HG03108 (cell line): ENCODE measurements at regions not wholly inside any gene's neighbourhood (a gene's known extent, or its start where the extent isn't known, plus 50 kb on each side); places are given as distances from the start of the nearest gene placed in this dataset.
"Not testable (repeated sequence)": the region's sequence is repeated elsewhere in the genome, so short reads cannot be mapped to it uniquely, and the experiment has no call there.

Experiments used
- ATAC-seq: cut with Tn5 transposase; IDR thresholded peaks from one replicate; pipeline ENCODE4 v1.9.1; 2021; ENCODE audit warnings: moderate library complexity; ENCODE audit not compliant: unreplicated experiment

DNA sequence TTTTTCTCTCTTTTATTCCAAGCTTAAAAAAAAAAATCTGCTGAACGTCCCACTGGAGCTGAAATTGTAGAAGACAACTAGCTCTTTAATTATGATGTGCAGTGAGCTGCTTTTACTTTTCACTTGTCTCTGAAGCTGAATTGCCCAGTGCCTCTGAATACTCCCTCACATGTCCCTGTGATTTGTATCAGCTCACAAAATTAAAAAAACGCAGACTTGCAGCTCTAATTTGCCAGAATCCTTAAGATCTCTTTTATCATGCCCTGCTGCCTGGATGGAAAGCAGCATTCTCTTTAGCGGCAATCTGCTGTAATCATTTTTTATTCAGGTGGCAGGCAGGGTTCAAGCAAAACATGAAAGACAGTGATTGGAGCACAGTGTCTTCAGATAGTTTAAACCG, 443.8 kb upstream of the SPTLC3 start:
- ATAC-seq = no peak

DNA sequence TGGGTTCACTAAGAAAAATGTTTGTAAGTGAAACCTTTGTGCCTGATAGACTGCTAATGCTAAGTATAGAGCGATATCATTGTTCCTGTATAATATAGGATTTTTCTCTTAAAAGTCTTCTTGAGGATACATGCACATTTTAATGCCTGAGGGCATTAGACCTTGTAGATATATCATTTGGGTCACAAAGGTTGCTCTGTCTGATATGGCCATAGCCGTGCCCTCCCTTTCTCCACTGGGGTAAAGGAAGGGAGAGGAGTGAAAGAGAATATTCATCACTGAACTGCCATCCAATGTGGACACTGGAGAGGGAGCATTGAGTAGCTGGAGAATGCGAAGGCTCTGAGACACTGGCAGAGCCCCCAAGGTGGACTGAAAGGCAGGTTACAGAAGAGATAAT, 442.2 kb upstream of the SPTLC3 start:
- no peak for ATAC-seq

DNA sequence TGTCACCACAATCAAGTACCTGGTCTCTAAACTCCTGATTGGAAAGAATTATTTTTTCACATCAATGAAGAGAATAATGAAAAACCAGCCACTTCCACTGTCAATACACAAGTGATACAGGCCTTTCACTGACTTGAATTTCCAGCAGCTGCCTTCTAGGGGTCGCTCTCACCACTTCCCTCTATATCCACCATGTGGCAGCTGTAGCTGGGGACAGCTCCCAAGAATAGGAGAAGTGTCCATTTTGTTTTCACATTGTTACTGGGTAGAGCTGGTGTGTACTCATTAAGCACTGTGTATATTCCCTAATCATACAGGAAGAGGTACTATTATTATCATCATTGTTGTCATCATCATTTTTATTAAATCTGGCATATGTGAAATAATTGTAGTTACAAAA, 438.4 kb upstream of the SPTLC3 start:
- ATAC-seq = no peak

DNA sequence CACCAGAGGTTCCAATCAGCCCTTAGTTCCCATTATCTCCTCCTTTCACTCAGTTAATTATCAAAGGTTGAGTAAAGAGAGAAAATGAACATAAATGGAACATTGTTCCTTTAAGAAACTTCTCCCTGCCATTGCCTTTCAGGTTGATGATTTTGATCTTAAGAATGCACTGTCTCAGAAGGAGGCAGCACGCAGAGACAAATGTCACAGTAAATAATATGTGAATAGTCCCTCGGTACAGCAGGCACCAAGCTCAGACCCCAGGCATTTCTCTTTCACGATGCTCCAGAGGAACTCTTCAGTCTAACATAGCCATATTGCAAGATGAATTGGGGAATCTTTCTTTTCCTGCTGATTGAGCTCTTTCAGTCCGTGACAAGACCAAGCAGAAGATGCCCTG, 435.3 kb upstream of the SPTLC3 start:
- no peak for ATAC-seq

DNA sequence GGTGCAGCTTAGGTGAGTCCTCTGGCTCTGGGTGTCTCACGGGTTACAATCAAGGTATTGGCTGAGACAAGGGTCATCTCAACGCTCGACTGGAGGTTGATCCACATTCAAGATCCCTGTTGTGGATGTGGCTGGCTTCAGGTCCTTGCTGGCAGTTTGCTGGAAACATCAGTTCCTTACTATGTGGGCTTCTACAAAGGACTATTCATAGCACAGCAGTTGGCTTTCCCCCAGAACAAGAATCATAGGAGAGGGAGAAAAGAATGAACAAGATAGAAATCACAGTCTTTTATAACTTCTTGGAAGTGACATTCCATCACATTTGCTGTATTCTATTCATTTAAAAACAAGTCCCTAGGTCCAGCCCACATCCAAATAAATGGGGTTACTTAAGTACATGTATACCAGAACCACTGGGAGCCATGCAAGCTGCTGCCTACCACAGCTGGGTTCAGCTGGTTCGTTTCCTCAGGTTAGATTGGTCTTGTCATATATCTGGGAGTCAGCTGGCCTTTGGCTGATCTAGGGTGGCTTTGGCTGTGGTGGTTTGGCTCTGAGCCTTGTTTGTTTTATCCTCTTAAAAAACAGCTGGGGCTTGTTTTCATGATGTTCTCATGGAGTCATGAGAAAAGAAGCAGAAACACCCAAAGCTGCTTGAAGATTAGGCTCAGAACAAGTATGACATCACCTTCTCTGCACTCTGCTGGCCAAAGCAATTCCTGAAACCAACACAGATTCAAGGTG, 433.2 kb upstream of the SPTLC3 start:
- no peak for ATAC-seq

DNA sequence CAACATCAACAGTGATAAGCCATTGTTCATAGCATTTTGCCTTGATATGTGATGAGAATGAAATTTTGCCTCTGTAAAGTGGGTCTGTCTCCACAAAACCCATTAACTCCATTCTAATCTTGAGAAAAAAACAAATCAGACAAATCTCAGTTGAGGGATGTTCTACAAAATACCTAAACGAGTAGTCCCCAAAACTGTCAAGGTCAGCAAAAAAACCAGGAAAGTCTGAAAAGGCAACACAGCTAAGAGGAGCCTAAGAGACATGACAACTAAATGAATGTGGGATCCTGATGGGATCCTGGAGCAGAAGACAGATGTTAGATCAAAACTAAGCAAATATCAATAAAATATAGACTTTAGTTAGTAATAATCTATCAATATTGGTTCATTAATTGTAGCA, 431.6 kb upstream of the SPTLC3 start:
- ATAC-seq = no peak

DNA sequence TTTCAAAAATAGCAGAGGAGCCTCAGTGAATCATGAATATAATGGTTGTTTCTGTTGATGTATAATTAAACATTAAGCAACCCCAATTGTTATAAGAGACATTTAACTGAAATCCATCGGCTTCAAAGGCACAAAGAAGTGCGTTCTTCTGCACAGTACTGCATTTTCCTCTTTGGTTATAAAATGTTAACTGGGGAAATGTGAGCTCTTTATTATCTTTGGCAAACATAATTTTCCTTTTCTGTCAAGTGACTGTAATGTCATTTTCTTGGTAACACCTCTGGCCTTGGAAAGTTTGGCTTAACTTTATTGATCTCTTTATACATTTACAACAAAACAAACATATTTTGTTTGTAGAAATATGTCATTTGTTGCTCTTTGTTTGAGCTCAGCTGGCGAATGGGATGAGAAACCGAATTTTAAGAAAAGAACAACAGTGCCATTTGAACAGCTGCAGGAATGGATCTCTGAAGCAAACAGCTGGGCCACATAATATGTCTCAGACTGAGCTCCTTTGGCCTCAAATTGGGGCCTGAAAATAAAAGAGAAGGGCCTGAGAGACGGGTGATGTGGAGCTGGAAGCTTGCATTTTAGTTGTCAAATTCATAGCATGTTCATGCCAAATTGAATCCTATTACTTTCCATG, 427.0 kb upstream of the SPTLC3 start:
- ATAC-seq = no peak

DNA sequence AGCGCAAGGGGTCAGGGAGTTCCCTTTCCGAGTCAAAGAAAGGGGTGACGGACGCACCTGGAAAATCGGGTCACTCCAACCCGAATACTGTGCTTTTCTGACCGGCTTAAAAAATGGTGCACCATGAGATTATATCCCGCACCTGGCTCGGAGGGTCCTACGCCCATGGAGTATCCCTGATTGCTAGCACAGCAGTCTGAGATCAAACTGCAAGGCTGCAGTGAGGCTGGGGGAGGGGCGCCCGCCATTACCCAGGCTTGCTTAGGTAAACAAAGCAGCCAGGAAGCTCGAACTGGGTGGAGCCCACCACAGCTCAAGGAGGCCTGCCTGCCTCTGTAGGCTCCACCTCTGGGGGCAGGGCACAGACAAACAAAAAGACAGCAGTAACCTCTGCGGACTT, 426.1 kb upstream of the SPTLC3 start:
- not testable (repeated sequence) for ATAC-seq

DNA sequence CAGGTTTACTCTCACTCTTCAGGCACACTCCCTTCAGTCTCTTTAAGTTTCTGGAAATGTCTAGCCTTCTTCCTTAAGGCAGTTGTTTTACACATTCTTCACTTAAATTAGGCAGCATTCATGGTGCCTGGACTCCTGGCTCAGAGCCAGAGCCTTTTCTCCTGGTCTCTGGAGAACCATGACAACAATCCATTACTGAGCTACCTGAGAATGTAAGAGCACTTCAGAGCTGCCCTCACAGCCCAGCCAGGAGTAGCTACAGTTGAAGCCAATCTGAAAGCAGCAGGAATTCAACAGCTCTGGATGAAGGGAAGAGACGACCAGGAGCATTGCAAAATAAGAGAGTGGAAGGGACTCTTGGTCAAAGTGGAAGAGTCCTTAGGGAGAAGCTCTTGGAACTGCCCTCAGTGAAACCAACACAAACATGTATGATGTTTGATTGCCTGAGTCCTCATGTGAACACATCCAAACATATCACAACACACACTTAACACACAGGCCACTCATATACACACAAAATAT, 416.8 kb upstream of the SPTLC3 start:
- ATAC-seq = no peak

DNA sequence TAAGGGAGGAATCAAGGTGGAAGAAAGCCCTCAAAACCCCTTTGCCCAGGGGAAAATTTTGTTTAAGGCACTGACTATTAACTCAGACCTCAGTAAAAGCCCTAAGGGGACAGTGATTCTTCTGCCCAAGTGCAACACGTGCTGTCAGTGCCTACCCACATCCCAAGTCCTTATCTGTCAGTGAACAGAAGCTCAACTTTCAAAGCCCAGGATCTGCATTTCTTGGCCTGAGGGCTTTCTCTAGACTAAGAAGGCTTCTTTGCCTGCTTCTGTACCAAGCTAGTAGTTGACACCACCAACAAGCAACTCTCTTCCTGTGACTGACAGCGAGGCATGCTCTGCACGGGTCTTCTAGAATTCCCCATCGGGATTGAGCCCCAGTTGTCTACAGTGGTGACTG, 416.0 kb upstream of the SPTLC3 start:
- ATAC-seq = no peak

DNA sequence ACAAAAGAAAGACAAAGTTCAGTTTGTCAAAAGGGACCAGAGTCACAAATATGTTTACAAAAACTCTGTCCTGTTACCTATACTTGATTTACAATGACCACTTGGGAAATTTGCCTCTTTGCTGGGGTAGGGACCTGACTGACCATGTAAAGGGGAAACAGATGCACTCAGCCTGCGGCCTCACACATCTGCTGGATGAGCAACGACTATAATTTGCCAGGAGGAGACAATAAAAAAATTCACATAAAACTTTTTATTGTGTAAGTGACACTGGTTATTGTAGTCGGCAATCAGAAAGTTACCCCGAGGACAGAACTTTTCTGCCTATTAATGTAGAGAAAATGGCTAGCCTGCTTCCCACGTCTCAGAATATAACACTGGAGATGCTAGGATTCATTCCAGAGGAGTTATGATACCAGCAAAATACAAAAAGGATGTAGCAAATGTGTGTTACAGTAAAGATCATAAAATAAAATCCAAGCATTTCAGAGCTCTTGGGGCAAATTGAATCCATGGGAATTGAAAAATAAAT, 415.4 kb upstream of the SPTLC3 start:
- ATAC-seq = no peak

DNA sequence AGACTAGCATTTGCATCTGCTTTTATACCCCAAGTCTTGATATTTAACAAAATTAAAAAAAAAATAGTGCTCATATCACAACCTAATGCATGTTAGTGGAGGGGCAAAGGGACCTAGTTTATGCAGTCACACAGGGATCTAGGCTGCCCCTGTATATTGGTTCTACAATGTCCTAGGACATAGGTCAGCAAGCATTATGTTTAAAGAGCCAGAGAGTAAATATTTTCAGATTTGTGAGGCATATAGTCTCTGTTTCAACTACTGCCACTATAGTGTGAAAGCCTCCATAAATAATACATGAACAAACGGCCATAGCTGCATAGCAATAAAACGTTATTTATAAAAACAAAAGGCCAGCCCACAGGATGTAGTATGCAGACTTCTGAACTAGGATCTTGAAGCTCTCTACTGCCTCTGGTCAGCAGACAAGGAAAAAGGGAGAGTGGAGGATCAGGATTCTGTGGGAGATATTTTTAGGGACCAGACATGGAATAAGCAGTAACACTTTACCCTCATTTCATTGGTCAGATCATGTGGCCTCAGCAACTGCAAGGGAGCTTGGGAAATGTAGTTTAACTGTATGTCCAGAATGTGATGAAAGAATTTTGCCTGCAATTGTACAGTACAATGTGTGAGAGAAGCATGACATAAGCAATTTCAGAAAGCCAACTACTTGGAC, 414.2 kb upstream of the SPTLC3 start:
- no peak for ATAC-seq

DNA sequence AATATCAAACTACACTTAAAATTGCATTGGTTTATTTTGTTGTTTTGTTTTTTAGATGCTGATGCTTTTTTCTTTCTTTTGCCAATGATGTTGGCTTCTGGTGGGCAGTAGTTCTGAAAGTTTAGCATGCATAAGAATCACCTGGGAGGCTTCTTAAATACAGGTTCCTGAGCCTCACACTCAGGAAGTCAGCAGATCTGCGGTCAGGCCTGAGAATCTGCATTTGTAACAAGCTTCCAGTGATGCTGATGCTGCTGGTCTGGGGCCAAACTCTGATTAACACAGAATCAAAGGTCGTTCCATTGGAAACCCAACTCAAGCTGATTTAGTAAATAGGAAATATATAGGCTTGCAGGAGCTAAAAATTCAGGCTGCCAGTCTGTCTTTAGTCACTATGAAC, 412.9 kb upstream of the SPTLC3 start:
- ATAC-seq = no peak

DNA sequence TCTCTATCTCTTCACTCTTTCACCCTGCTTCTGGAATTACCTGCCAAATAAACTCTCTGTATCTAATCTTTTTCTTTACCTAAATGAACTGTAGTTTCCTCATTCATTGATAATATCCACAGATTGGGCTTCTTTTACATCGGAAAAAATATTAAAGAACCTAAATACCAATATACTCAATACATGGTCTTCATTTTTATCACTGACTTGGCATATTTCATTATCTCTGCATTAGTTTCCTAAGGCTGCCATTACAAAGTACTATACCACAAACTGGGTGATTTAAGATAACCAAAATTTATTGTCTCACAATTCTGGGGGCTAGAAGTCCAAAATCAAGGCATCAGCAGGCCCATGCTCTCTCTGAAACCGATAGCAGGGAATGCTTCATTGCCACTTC, 411.9 kb upstream of the SPTLC3 start:
- no peak for ATAC-seq

DNA sequence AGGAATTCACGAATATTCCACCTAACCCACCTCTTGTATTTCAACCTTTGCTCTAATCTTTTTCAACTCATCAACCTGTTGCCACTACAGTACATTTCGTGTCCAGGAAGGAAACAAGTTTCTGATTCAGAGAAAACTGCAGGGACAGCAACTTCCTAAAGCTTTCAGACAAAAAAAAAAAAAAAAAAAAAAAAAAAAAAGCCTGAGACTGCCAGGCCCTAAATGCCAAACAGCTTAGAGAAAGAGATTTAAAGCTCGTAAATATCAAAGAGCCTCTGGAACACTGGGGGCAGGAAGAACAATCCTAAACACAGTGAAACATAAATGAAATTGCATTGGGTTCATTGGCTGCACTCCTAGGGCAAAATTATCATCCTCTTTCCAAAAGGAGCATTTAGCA, 411.2 kb upstream of the SPTLC3 start:
- ATAC-seq = no peak

DNA sequence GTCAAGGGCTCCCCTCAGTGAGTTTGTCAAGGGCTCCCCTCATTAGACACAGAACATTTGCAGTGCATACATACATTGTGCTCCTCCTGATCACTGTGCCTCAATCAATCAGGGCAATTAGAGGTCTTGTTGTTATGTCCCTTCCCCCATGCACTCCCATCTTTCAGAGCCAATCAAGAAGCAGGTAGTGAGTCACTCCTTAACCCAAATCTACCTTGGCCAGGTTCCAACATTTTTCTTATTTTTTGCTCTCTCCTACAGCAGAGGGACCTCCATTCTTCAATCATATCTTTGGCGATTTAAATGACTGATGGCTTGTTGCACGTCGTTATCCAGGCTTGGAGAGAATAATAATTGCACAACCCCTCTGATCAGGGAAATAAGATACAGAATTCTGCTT, 409.9 kb upstream of the SPTLC3 start:
- no peak for ATAC-seq

DNA sequence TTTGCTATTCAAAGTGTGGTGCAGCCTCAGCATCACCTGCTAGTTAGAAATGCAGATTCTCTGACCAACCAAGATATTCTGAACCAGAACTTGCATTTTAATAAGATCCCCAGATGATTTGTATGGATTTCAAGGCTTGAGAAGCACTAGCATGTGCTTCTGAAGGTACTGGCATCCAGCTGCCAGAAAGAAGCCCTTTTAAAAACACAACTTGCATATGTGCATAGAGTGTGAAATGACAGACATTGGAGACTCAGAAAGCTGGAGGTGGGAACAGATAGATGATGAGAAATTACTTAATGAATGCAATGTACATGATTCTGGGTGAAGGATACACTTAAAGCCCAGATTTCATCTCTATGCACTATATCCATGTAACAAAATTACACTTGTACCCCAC, 409.3 kb upstream of the SPTLC3 start:
- no peak for ATAC-seq

DNA sequence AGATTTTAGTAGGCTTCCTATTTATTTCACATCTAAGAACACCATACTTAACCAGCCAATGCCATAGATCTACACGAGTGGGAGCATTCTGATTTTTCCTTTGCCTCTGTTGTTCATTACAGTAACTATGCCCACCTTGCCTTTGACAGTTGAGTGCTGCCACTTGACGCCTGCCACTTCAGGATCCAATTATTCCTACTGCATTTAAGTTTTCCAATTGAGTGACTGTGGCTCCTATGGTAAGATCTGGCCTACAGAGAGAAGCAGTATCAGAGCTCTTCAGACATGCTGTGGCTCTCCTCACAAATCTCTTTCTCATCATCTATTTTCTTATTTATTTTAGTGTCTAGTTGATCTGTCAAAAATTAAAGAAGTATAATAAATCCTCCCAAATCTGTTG, 403.0 kb upstream of the SPTLC3 start:
- no peak for ATAC-seq

DNA sequence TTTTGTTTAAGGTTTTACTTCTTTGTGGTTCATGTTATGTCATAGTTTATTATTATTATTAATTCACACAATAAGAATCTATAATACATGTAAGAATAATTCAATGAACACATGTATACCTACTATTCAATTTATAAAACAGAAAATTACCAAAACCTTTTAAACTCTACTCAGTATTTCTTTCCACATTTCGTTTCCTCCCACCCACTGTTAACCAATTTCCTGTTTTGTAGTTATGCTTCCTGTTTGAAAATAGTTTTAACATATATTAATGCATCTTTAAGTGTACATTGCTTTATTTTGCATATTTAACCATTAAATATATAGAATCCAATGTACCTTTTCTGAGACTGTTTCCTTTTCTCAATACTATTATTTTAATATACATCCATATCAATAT, 397.9 kb upstream of the SPTLC3 start:
- no peak for ATAC-seq

DNA sequence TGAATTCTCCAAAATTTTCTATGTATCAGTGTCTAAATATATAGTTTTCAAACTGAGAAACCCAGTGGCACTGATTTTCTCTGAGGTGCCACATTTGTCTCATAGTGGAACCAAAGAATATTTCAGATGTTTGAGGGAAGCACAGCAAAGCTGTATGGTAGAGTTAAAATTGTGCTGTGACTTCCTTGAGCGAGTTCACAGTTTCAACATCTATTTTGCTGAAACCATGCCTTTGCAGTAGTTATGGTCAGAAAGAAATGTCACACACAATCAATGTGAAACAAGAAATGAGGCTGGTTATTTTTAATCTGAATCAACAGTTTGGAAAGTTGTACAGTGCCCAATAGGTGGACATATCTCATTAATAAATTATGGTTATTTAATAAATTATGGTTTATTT, 394.0 kb upstream of the SPTLC3 start:
- no peak for ATAC-seq

DNA sequence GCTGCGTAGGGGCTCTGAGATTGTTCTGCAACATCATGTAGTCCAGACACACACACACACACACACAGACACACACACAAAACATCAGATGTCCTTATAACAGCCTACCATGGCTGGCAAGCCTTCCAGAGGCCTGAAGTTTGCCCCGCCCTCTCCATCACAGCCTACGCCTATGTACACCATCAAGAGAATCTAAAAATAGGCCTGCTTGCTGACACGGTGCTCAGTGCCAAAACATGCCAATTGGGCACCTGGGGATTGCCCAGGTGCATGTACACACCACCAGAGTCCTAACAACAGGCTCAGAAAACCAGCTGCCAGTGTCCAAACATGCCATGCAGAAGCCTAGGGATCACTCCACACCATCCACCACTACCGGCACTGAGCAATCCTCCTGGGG, 391.7 kb upstream of the SPTLC3 start:
- no peak for ATAC-seq

DNA sequence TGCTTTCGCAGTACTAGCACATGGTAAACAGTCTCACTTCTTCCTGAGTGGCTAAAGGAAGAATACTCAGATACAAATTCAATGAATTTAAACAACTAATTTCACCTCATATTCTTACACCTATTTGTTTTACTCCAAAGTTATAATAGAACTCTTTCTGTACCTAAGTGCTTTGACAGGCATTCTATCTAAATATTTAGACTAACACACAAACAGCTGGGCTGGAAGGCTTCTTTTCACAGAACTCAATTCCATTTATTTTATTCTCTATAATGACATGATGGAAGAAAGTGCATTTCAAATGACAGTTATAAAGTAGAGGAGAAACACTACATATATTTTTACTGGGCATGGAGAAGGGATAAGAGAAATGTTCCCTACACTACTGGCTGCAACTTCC, 384.9 kb upstream of the SPTLC3 start:
- no peak for ATAC-seq
